ENCODE measurements at regions not wholly inside any gene's neighbourhood (a gene's known extent, or its start where the extent isn't known, plus 50 kb on each side); places are given as distances from the start of the nearest gene placed in this dataset.

GRCh38 chr4:87901422-87901992, 68.7 kb downstream of the MEPE start:
- FAIRE-seq (no peak), DNase-seq (ENCODE audit: low read depth) (no peak)
- Histone ChIP-seq H3K36me3 (ENCODE audit: control insufficient read depth, insufficient read depth, low read length) (no peaks in the 10 kb centered on the region), H3K27me3 (ENCODE audit: control insufficient read depth, insufficient read depth, low read length) (no peaks in the 10 kb centered on the region), H3K4me3 (ENCODE audit: low read depth, low read length) (no peak overlapping the region)
- TF ChIP-seq CTCF (IDR thresholded peaks at IDR 0.05; ENCODE audit: insufficient read depth, low read length, severe bottlenecking): no peak

- Histone ChIP-seq H3K4me3 (ENCODE audit: low read depth, low read length) (no peak overlapping the region), H3K36me3 (ENCODE audit: control insufficient read depth, insufficient read depth, low read length) (no peaks in the 10 kb centered on the region), H3K27me3 (ENCODE audit: control insufficient read depth, insufficient read depth, low read length) (no peaks in the 10 kb centered on the region)
- FAIRE-seq (no peak), DNase-seq (ENCODE audit: low read depth) (no peak)
- TF ChIP-seq CTCF (IDR thresholded peaks at IDR 0.05; ENCODE audit: insufficient read depth, low read length, severe bottlenecking): no peak
These were observed 70.8 kb upstream of the SPP1 start for GRCh38 chr4:87904639-87905160.

GRCh38 chr4:87908336-87908735, 67.2 kb upstream of the SPP1 start:
- Histone ChIP-seq H3K27me3 (ENCODE audit: control insufficient read depth, insufficient read depth, low read length) (no peaks in the 10 kb centered on the region), H3K36me3 (ENCODE audit: control insufficient read depth, insufficient read depth, low read length) (no peaks in the 10 kb centered on the region), H3K4me3 (ENCODE audit: low read depth, low read length) (no peak overlapping the region)
- TF ChIP-seq CTCF (IDR thresholded peaks at IDR 0.05; ENCODE audit: insufficient read depth, low read length, severe bottlenecking): no peak
- DNase-seq (ENCODE audit: low read depth) (no peak), FAIRE-seq (no peak)

- Histone ChIP-seq H3K4me3 (ENCODE audit: low read depth, low read length) (no peak overlapping the region), H3K27me3 (ENCODE audit: control insufficient read depth, insufficient read depth, low read length) (no peaks in the 10 kb centered on the region), H3K36me3 (ENCODE audit: control insufficient read depth, insufficient read depth, low read length) (no peaks in the 10 kb centered on the region)
- FAIRE-seq (peak; percentile 81), DNase-seq (ENCODE audit: low read depth) (no peak)
- no peak for TF ChIP-seq CTCF (IDR thresholded peaks at IDR 0.05; ENCODE audit: insufficient read depth, low read length, severe bottlenecking)
These were observed 64.7 kb upstream of the SPP1 start for GRCh38 chr4:87910795-87911194.

GRCh38 chr4:87911252-87911774, 64.2 kb upstream of the SPP1 start:
- Histone ChIP-seq H3K4me3 (ENCODE audit: low read depth, low read length) (no peak overlapping the region), H3K27me3 (ENCODE audit: control insufficient read depth, insufficient read depth, low read length) (no peaks in the 10 kb centered on the region), H3K36me3 (ENCODE audit: control insufficient read depth, insufficient read depth, low read length) (no peaks in the 10 kb centered on the region)
- DNase-seq (ENCODE audit: low read depth): no peak
- no peak for TF ChIP-seq CTCF (IDR thresholded peaks at IDR 0.05; ENCODE audit: insufficient read depth, low read length, severe bottlenecking)
- FAIRE-seq: no peak

Measured in bronchial epithelial cell (primary cell).